Gastrocnemius medialis (tissue), 4 donors: ENCODE measurements at regions not wholly inside any gene's neighbourhood (a gene's known extent, or its start where the extent isn't known, plus 50 kb on each side); places are given as distances from the start of the nearest gene placed in this dataset.

ENCODE experiments used
- CTCF ChIP-seq, 5 experiments: fragments of 450-650 bp in 3 of 5; fragments of 200-600 bp in 2 of 5; sonication (generic) in 2 of 5; IDR thresholded peaks in 4 of 5; conservative IDR thresholded peaks in 1 of 5; 1 replicate in 4 of 5; 2 replicates in 1 of 5; pipeline ENCODE4 v1.5.1; 2016 to 2019; ENCODE audit warnings: antibody characterized with exemption in 5 of 5, mild to moderate bottlenecking in 3 of 5, moderate library complexity in 3 of 5
- POLR2A ChIP-seq, 2 donors: fragments of 450-650 bp; IDR thresholded peaks; one replicate each; pipeline ENCODE4 v1.6.1; 2017; ENCODE audit warnings: antibody characterized with exemption in 2 of 2, mild to moderate bottlenecking in 2 of 2, moderate library complexity in 2 of 2

DNA sequence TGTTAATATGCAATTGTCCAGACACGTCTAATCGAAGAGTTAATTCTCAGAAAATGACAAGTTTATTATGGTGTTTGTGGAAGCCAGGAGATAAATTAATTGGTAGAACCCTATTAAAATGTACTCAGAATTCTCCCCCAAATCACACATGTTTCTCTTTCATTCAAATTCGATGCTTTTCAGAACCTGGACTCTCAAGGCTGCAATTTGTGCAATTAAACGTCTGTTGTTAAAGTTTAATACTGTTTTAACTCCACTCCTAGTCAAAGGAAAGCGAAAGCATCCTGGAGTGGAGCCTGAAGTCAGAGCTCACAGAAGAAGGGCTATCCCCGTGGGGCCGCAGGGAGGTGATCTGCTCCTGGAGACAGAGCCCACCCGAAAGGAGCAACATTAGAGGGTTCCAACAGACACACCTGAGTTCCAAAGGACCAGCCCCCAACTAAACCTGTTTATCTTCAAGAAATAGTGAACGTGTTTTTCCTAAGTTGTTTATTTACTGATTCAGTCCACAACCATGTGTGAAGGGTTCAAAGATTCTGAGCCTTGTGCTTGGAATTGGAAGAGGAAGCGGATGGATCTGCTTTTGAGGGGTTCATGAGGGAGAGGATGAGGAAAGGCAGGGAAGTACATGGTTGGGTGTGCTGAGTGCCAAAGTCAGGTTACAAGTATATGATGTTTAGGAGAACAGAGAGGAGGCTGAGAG, 68.0 kb upstream of the AKT3 start:
- TF ChIP-seq CTCF (IDR thresholded peaks at IDR 0.05 in 4 of 5, conservative IDR thresholded peaks at IDR 0.05 in 1 of 5) (no peak), POLR2A (IDR thresholded peaks at IDR 0.05) (no peak)
